HepG2 (cell line): ENCODE measurements at regions not wholly inside any gene's neighbourhood (a gene's known extent, or its start where the extent isn't known, plus 50 kb on each side); places are given as distances from the start of the nearest gene placed in this dataset.
A peak's percentile ranks its signal among the peaks of the same experiment; 100 is the strongest.

Source experiments
- ATAC-seq: fragments of 200-7000 bp; cut with Tn5 transposase; 3 replicates; pipeline ENCODE4 v1.9.1; 2020; ENCODE audit warnings: mild to moderate bottlenecking, moderate library complexity
- BruUV-seq: library from RNA; stranded (reverse); fragments of 400-500 nt; replicated peaks from 2 replicates; lab custom pipeline; 2021; lab: Mats Ljungman, UMichigan
- CTCF ChIA-PET: fragments of 300-600 bp; formaldehyde crosslinking; extraction: SDS; loops from one replicate; lab custom pipeline; 2021; ENCODE audit warnings: low total read pairs, inconsistent platforms, low intra/inter-chr PET ratio; lab: Yijun Ruan, JAX
- POLR2A ChIA-PET: fragments of 350-600 bp; sonication (Branson Sonifier 250); formaldehyde crosslinking; loops from one replicate; lab custom pipeline; 2020; ENCODE audit warnings: antibody characterized with exemption, inconsistent platforms; lab: Yijun Ruan, JAX
- DNase-seq: peaks from one replicate; pipeline ENCODE4 v3.0.0-alpha.2; 2015; ENCODE audit warnings: low spot score
- FAIRE-seq: peaks from 3 replicates; lab custom pipeline; 2011; peaks lifted over from hg19 to GRCh38; lab: Jason Lieb, UNC
- H2AFZ ChIP-seq: one replicate; pipeline ENCODE4 v1.6.1; 2011; ENCODE audit warnings: low read length, inconsistent platforms
- H3K27ac ChIP-seq: fragments of 300-600 bp; 3 replicates; pipeline ENCODE4 v1.8.0; 2011; ENCODE audit warnings: mixed run types, mild to moderate bottlenecking, mixed read lengths, low read length, inconsistent platforms; ENCODE audit not compliant: insufficient read depth; ENCODE audit errors: extremely low read length
- H3K27me3 ChIP-seq, 2 experiments: fragments of 200-600 bp in 1 of 2; 2 replicates in 1 of 2; 3 replicates in 1 of 2; pipeline versions ENCODE4 v1.6.0 to v1.8.0; 2011; ENCODE audit warnings: low read length in 2 of 2, mild to moderate bottlenecking in 2 of 2, moderate library complexity in 2 of 2, inconsistent platforms in 1 of 2; ENCODE audit not compliant: insufficient read depth in 2 of 2, control insufficient read depth in 1 of 2
- H3K36me3 ChIP-seq, 2 experiments: fragments of 200-600 bp in 1 of 2; replicated peaks in 1 of 2; 2 replicates in 1 of 2; 3 replicates in 1 of 2; pipeline versions ENCODE4 v1.5.1 to v1.8.0; 2011; ENCODE audit warnings: low read length in 2 of 2, inconsistent platforms in 1 of 2; ENCODE audit not compliant: insufficient read depth in 2 of 2, control insufficient read depth in 1 of 2
- H3K4me1 ChIP-seq: 2 replicates; pipeline ENCODE4 v1.5.1; 2012; ENCODE audit warnings: low read length, inconsistent platforms; ENCODE audit not compliant: insufficient read depth
- H3K4me2 ChIP-seq: 2 replicates; pipeline ENCODE4 v1.6.0; 2011; ENCODE audit warnings: low read depth, low read length, inconsistent platforms
- H3K4me3 ChIP-seq, 3 experiments: fragments of 200-600 bp in 1 of 3; sonication (generic), shearing (Covaris generic) in 1 of 3; replicated peaks in 1 of 3; 2 replicates each; pipeline ENCODE4 v1.5.1; 2011 to 2016; ENCODE audit warnings: low read length in 3 of 3, inconsistent platforms in 2 of 3, low read depth in 2 of 3, mild to moderate bottlenecking in 2 of 3, control low read depth in 1 of 3, mixed read lengths in 1 of 3; ENCODE audit not compliant: insufficient read depth in 1 of 3
- H3K79me2 ChIP-seq: one replicate; pipeline ENCODE4 v1.6.1; 2011; ENCODE audit warnings: low read length, inconsistent platforms; ENCODE audit not compliant: insufficient read depth
- H3K9ac ChIP-seq: 2 replicates; pipeline ENCODE4 v1.6.0; 2011; ENCODE audit warnings: mild to moderate bottlenecking, low read depth, low read length, inconsistent platforms; ENCODE audit not compliant: insufficient read depth
- H3K9me3 ChIP-seq: 2 replicates; pipeline ENCODE4 v1.5.1; 2012; ENCODE audit warnings: mild to moderate bottlenecking, low read length
- H4K20me1 ChIP-seq: 2 replicates; pipeline ENCODE4 v1.6.0; 2011; ENCODE audit warnings: inconsistent platforms, mild to moderate bottlenecking, low read length, moderate library complexity; ENCODE audit not compliant: insufficient read depth
- CBX5 ChIP-seq: sonication (generic); formaldehyde crosslinking; IDR thresholded peaks from 2 replicates; pipeline ENCODE4 v1.4.0; 2020; ENCODE audit warnings: missing genetic modification reagents, borderline replicate concordance
- HNF4A ChIP-seq: sonication (generic); formaldehyde crosslinking; IDR thresholded peaks from 2 replicates; pipeline ENCODE4 v1.4.0; 2020; ENCODE audit warnings: missing genetic modification reagents
- HNRNPL ChIP-seq: fragments of 200-400 bp; formaldehyde crosslinking; IDR thresholded peaks from 2 replicates; pipeline ENCODE4 v1.6.1; 2017; ENCODE audit warnings: mild to moderate bottlenecking, low read depth, low read length
- IRX3 ChIP-seq: sonication (generic); formaldehyde crosslinking; IDR thresholded peaks from 2 replicates; pipeline ENCODE4 v1.8.1; 2023; ENCODE audit warnings: mild to moderate bottlenecking, low read depth, missing genetic modification reagents, borderline replicate concordance
- THRA ChIP-seq: sonication (generic); formaldehyde crosslinking; IDR thresholded peaks from 2 replicates; pipeline ENCODE4 v1.4.0; 2020; ENCODE audit warnings: missing genetic modification reagents, borderline replicate concordance
- ZNF124 ChIP-seq: sonication (generic); formaldehyde crosslinking; IDR thresholded peaks from 2 replicates; pipeline ENCODE4 v1.4.0; 2020; ENCODE audit warnings: missing genetic modification reagents
- ZNF136 ChIP-seq: sonication (generic); formaldehyde crosslinking; IDR thresholded peaks from 2 replicates; pipeline ENCODE4 v1.8.1; 2022; ENCODE audit warnings: low read depth, mild to moderate bottlenecking, moderate library complexity, missing genetic modification reagents
- ZNF224 ChIP-seq: sonication (generic); formaldehyde crosslinking; IDR thresholded peaks from 2 replicates; pipeline ENCODE4 v1.5.0; 2020; ENCODE audit warnings: mild to moderate bottlenecking, missing genetic modification reagents
- ZNF3 ChIP-seq: IDR thresholded peaks from 2 replicates; pipeline ENCODE4 v1.7.0; 2017; ENCODE audit warnings: inconsistent platforms
- ZNF362 ChIP-seq: sonication (generic); formaldehyde crosslinking; IDR thresholded peaks from 2 replicates; pipeline ENCODE4 v1.4.0; 2020; ENCODE audit warnings: missing genetic modification reagents, mild to moderate bottlenecking, borderline replicate concordance
- ZNF580 ChIP-seq: IDR thresholded peaks from 2 replicates; pipeline ENCODE4 v1.6.1; 2016; ENCODE audit warnings: low read depth, borderline replicate concordance
- ZNF652 ChIP-seq: IDR thresholded peaks from 2 replicates; pipeline ENCODE4 v1.6.1; 2016; ENCODE audit warnings: low read depth, borderline replicate concordance
- WGBS: methylation state at CpG from one replicate; pipeline ENCODE4 v1.1.6; 2017; ENCODE audit warnings: low lambda C conversion rate; 5-methylcytosine and 5-hydroxymethylcytosine counted together
- in situ Hi-C: cut with HindIII; loops from 2 replicates; pipeline ENCODE4 v1.10.0; 2017; ENCODE audit warnings: low pct_unique_long_range_greater_than_20kb; ENCODE audit not compliant: extremely low pct_ligation_motif_present
- intact Hi-C: fragments of 100-400 bp; cut with micrococcal nuclease; formaldehyde crosslinking; loops from one replicate; pipeline ENCODE4 v1.10.0; 2022; ENCODE audit not compliant: unreplicated experiment

GRCh38 chr17:70771804-70772386, 602.6 kb downstream of the KCNJ2 start:
- no peak overlapping the region for H2AFZ ChIP-seq
- ChIA-PET CTCF (no interaction called here), POLR2A (no interaction called here)
- no TSS peak for BruUV-seq
- no peak overlapping the region for H3K27ac ChIP-seq
- DNase-seq, result no peak
- no peak overlapping the region for H3K9ac ChIP-seq
- no peaks in the 10 kb centered on the region for H4K20me1 ChIP-seq
- no peaks in the 10 kb centered on the region for H3K79me2 ChIP-seq
- 16% methylated on average over 14 of the region's 14 CpGs for WGBS
- no peak overlapping the region for H3K4me2 ChIP-seq
- intact Hi-C loops (no loop called here), in situ Hi-C loops (no loop called here)
- no peak overlapping the region for H3K4me3 ChIP-seq
- no peaks in the 10 kb centered on the region for H3K36me3 ChIP-seq
- ATAC-seq, result no peak
- no peaks in the 10 kb centered on the region for H3K27me3 ChIP-seq
- peak; percentile 42; the same call in 1 of the 2 replicates for TF ChIP-seq HNF4A
- TF ChIP-seq ZNF124 (CRISPR knock-in tag), result no peak
- no peak for TF ChIP-seq ZNF136 (CRISPR knock-in tag)
- peak; percentile 66; the same call in 1 of the 2 replicates for TF ChIP-seq THRA
- peak; percentile 44; the same call in 1 of the 2 replicates for TF ChIP-seq ZNF652
- H3K4me1 ChIP-seq, result no peaks in the 10 kb centered on the region
- FAIRE-seq, result no peak
- no peaks in the 10 kb centered on the region for H3K9me3 ChIP-seq

DNA sequence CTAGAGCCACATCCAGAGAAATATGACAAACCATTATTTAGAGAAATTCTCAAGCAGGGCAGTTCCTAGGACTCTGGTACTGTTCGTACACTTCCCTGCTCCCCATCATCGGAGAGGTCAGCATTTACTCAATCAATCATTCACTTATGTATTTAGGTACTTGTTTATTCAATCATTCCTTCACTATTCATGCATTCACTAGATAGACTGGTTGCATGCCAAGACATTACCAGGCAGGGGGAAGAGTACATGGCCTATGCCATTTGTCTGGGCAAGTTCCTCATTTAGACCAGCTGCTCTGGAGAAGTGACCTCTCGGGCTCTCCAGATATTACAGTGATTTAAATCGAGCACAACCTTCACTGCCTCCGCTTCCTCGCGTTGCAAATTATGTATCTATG, 603.4 kb downstream of the KCNJ2 start:
- H3K9ac ChIP-seq, result no peak overlapping the region
- no peaks in the 10 kb centered on the region for H3K9me3 ChIP-seq
- no peaks in the 10 kb centered on the region for H3K36me3 ChIP-seq
- intact Hi-C loops, result no loop called here
- no peak overlapping the region for H3K4me3 ChIP-seq
- H3K27ac ChIP-seq, result no peak overlapping the region
- no peak overlapping the region for H3K4me2 ChIP-seq
- H3K79me2 ChIP-seq, result no peaks in the 10 kb centered on the region
- 46% methylated on average over 7 of the region's 7 CpGs for WGBS
- no TSS peak for BruUV-seq
- no peak overlapping the region for H2AFZ ChIP-seq
- H3K4me1 ChIP-seq, result no peaks in the 10 kb centered on the region
- no peak for TF ChIP-seq ZNF3 (CRISPR knock-in tag)
- TF ChIP-seq IRX3 (CRISPR knock-in tag), result no peak
- TF ChIP-seq HNRNPL, result no peak
- TF ChIP-seq ZNF362 (CRISPR knock-in tag), result no peak
- no peak for TF ChIP-seq ZNF224
- no peak for TF ChIP-seq CBX5 (CRISPR knock-in tag)
- no peak for TF ChIP-seq ZNF580 (CRISPR knock-in tag)
- H3K27me3 ChIP-seq, result no peaks in the 10 kb centered on the region
- ChIA-PET POLR2A (no interaction called here), CTCF (no interaction called here)
- H4K20me1 ChIP-seq, result no peaks in the 10 kb centered on the region
- ATAC-seq, result no peak
- in situ Hi-C loops, result no loop called here
- DNase-seq, result no peak
- no peak for FAIRE-seq
